HG03280 (cell line): ENCODE measurements at regions not wholly inside any gene's neighbourhood (a gene's known extent, or its start where the extent isn't known, plus 50 kb on each side); places are given as distances from the start of the nearest gene placed in this dataset.

Source experiments
- ATAC-seq: cut with Tn5 transposase; IDR thresholded peaks from one replicate; pipeline ENCODE4 v1.9.1; 2021; ENCODE audit warnings: mild to moderate bottlenecking, moderate library complexity; ENCODE audit not compliant: unreplicated experiment

- ATAC-seq: no peak
Measured at GRCh38 chr1:193680247-193680923, 494.0 kb upstream of the B3GALT2 start.

- no peak for ATAC-seq
Measured at GRCh38 chr1:193677874-193678273, 491.5 kb upstream of the B3GALT2 start.

GRCh38 chr1:193676996-193677549 lies 490.7 kb upstream of the B3GALT2 start:
- no peak for ATAC-seq

GRCh38 chr1:193674292-193674944 lies 488.0 kb upstream of the B3GALT2 start:
- no peak for ATAC-seq

GRCh38 chr1:193666485-193667083 lies 480.2 kb upstream of the B3GALT2 start:
- no peak for ATAC-seq

GRCh38 chr1:193663965-193664364 lies 477.6 kb upstream of the B3GALT2 start:
- ATAC-seq: no peak

- no peak for ATAC-seq
Measured at GRCh38 chr1:193662030-193662429, 475.6 kb upstream of the B3GALT2 start.

- ATAC-seq: no peak
Measured at GRCh38 chr1:193661385-193661784, 475.0 kb upstream of the B3GALT2 start.

- no peak for ATAC-seq
Measured at GRCh38 chr1:193660428-193660827, 474.0 kb upstream of the B3GALT2 start.

GRCh38 chr1:193658691-193659090 lies 472.3 kb upstream of the B3GALT2 start:
- ATAC-seq: no peak

GRCh38 chr1:193658081-193658480 lies 471.7 kb upstream of the B3GALT2 start:
- ATAC-seq: no peak

- no peak for ATAC-seq
Measured at GRCh38 chr1:193657552-193657951, 471.1 kb upstream of the B3GALT2 start.

- no peak for ATAC-seq
Measured at GRCh38 chr1:193656841-193657240, 470.4 kb upstream of the B3GALT2 start.

- no peak for ATAC-seq
Measured at GRCh38 chr1:193654951-193655735, 468.7 kb upstream of the B3GALT2 start.

- no peak for ATAC-seq
Measured at GRCh38 chr1:193649587-193649986, 463.2 kb upstream of the B3GALT2 start.

GRCh38 chr1:193634876-193635275 lies 448.5 kb upstream of the B3GALT2 start:
- ATAC-seq: no peak

- ATAC-seq: no peak
Measured at GRCh38 chr1:193634470-193634869, 448.1 kb upstream of the B3GALT2 start.

GRCh38 chr1:193633991-193634390 lies 447.6 kb upstream of the B3GALT2 start:
- ATAC-seq: no peak

GRCh38 chr1:193633093-193633492 lies 446.7 kb upstream of the B3GALT2 start:
- ATAC-seq: no peak

GRCh38 chr1:193631306-193631705 lies 444.9 kb upstream of the B3GALT2 start:
- ATAC-seq: no peak

GRCh38 chr1:193629875-193630274 lies 443.5 kb upstream of the B3GALT2 start:
- no peak for ATAC-seq
